Skeletal muscle tissue (tissue), 3 donors: ENCODE measurements at regions not wholly inside any gene's neighbourhood (a gene's known extent, or its start where the extent isn't known, plus 50 kb on each side); places are given as distances from the start of the nearest gene placed in this dataset.

Experiments
- H3K27ac ChIP-seq: one replicate; pipeline ENCODE4 v1.7.0; 2013; ENCODE audit warnings: mild to moderate bottlenecking, low read depth, low read length, inconsistent platforms
- H3K27me3 ChIP-seq, 3 donors: one replicate each; pipeline ENCODE4 v1.7.0; 2013; ENCODE audit warnings: low read length in 3 of 3; ENCODE audit not compliant: control insufficient read depth in 3 of 3, insufficient read depth in 3 of 3
- H3K36me3 ChIP-seq, 3 donors: one replicate each; pipeline ENCODE4 v1.7.0; 2013; ENCODE audit warnings: low read length in 3 of 3; ENCODE audit not compliant: control insufficient read depth in 3 of 3, insufficient read depth in 3 of 3
- H3K4me1 ChIP-seq, 3 donors: one replicate each; pipeline ENCODE4 v1.7.0; 2013; ENCODE audit warnings: low read length in 3 of 3, mild to moderate bottlenecking in 3 of 3; ENCODE audit not compliant: control insufficient read depth in 3 of 3, insufficient read depth in 3 of 3
- H3K4me3 ChIP-seq, 3 donors: one replicate each; pipeline ENCODE4 v1.7.0; 2013; ENCODE audit warnings: low read length in 3 of 3
- H3K9ac ChIP-seq, 3 donors: one replicate each; pipeline ENCODE4 v1.7.0; 2013; ENCODE audit warnings: low read length in 3 of 3, mild to moderate bottlenecking in 3 of 3, moderate library complexity in 2 of 3, low read depth in 1 of 3
- H3K9me3 ChIP-seq, 3 donors: one replicate each; pipeline ENCODE4 v1.7.0; 2013; ENCODE audit warnings: low read length in 3 of 3; ENCODE audit not compliant: control insufficient read depth in 3 of 3
- donor health status: Osteomylitis.

DNA sequence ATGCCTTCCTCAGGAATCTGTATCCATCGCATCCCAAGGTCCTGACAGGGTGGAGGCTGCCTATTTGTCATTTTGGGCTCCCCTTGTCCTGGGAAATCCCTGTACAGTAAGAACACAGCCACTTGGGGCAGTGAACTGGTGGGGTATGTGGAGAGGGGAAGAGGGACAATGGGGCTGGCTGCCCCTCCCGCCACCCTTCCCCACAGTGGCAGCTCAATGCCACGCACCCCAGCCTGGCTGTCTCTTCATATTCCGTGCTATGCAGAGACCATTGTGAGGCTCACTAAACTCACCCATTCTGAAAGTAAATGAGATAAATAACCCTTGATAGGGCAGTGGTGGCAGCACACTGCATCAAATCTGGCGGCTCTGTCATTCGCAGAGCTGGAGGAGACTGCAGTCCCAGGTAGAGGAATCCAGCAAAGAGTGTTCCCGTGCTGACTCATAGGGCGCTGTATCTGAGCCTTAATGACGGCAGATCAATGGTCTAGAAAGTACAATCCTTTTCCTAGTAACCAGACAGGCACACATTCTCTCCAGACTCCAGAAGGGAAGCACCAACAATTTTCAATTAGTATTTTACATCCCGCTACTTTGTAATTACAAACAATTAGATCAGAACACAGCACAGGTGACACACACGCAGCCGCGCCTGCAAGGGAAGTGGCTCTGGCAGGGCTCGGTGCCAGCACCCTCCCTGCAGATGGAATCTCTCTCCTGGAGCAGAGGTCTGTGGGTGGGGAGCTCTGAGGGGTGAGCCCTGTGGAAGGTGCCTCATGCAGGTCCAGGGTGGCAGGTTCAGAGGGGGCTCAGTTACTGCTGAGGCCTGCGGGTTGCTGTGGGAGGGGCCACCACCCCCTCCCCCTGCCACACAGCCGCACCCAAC lies 167.9 kb upstream of the B3GAT1 start:
- Histone ChIP-seq H3K9me3 (no peaks in the 10 kb centered on the region), H3K27me3 (peaks cover 3 to 23% (median 12%) of the 10 kb centered on the region in 3 donors)

GRCh38 chr11:134578807-134579723 lies 167.0 kb upstream of the B3GAT1 start:
- H3K9me3 ChIP-seq = no peaks in the 10 kb centered on the region
- H3K4me1 ChIP-seq = peaks cover 0 to 5% (median 0%) of the 10 kb centered on the region in 3 donors
- no peak overlapping the region for H3K27ac ChIP-seq
- peaks cover 3 to 28% (median 12%) of the 10 kb centered on the region in 3 donors for H3K27me3 ChIP-seq
- no peak overlapping the region for H3K9ac ChIP-seq
- H3K4me3 ChIP-seq = no peak overlapping the region
- no peaks in the 10 kb centered on the region for H3K36me3 ChIP-seq

More for the DNA sequence above, 167.9 kb upstream of the B3GAT1 start:
- no peak overlapping the region for H3K9ac ChIP-seq
- peaks cover 0 to 8% (median 0%) of the 10 kb centered on the region in 3 donors for H3K4me1 ChIP-seq
- H3K36me3 ChIP-seq = no peaks in the 10 kb centered on the region
- H3K27ac ChIP-seq = no peak overlapping the region
- H3K4me3 ChIP-seq = no peak overlapping the region

DNA sequence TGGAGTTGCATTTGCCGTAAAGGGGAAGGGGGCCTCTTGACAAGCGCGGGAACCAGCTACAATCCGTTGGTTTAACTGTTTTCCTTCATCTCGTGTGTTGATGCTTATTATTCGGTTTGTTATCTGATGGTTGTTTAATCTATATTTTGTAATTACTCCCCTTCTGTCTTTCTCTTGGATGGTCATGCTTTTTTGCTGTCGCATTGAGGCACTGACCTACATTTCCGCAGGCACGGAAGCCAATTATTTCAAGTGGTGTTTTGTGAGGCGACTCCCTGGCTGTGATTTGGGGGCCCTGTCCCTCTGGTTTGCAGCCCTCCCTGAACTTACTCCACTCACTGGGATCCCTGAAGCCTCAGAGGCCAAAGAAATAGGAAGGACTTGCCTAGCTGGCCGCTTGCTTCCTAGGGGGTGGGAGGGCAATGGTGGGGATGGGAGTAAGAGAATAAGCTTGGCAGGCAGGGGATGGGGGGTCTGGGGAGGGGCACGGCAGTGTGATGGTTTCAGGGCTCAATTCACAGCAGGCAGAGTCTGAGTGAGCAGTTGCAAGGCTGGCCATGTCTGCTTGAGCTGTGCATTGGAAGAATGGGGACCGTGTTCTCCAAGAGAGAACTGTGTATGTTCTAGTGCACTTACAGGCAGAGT lies 165.8 kb upstream of the B3GAT1 start:
- H3K27me3 ChIP-seq = peaks cover 3 to 32% (median 12%) of the 10 kb centered on the region in 3 donors
- no peaks in the 10 kb centered on the region for H3K36me3 ChIP-seq
- H3K9me3 ChIP-seq = no peaks in the 10 kb centered on the region
- no peak overlapping the region for H3K27ac ChIP-seq
- no peak overlapping the region for H3K9ac ChIP-seq
- H3K4me3 ChIP-seq = no peak overlapping the region
- no peaks in the 10 kb centered on the region for H3K4me1 ChIP-seq

DNA sequence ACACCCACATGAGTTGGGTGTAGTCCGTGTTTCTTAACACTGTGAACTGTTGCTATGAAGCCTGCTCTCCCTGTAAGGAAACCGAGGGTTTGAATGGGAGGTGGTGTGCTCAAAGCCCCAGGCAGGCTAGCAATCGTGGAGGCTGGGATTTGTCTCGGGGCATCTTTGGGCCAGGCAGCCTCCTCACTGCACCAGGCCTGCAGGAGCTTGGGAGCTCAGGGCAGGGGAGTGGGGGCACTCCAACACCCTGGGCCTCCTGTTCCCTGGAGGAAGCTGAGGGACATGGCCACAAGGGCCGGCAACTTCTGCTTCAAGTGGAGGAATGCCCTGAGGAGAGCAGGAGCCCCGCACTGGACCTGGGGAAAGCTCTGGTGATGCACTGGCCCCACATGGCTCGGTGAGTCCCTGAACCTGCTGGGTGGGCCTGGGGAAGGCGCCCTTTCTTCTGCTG lies 164.7 kb upstream of the B3GAT1 start:
- Histone ChIP-seq H3K27ac (no peak overlapping the region), H3K36me3 (no peaks in the 10 kb centered on the region), H3K4me3 (no peak overlapping the region), H3K9ac (no peak overlapping the region), H3K9me3 (no peaks in the 10 kb centered on the region), H3K4me1 (no peaks in the 10 kb centered on the region), H3K27me3 (peaks cover 0 to 29% (median 12%) of the 10 kb centered on the region in 3 donors)

GRCh38 chr11:134576286-134576685 lies 164.2 kb upstream of the B3GAT1 start:
- Histone ChIP-seq H3K9ac (no peak overlapping the region), H3K27me3 (peaks cover 0 to 29% (median 12%) of the 10 kb centered on the region in 3 donors), H3K27ac (no peak overlapping the region), H3K4me1 (no peaks in the 10 kb centered on the region), H3K4me3 (no peak overlapping the region), H3K9me3 (no peaks in the 10 kb centered on the region), H3K36me3 (no peaks in the 10 kb centered on the region)

- H3K27ac ChIP-seq = no peak overlapping the region
- no peak overlapping the region for H3K9ac ChIP-seq
- no peaks in the 10 kb centered on the region for H3K4me1 ChIP-seq
- no peaks in the 10 kb centered on the region for H3K36me3 ChIP-seq
- no peak overlapping the region for H3K4me3 ChIP-seq
- no peaks in the 10 kb centered on the region for H3K9me3 ChIP-seq
- H3K27me3 ChIP-seq = peaks cover 0 to 29% (median 12%) of the 10 kb centered on the region in 3 donors
These were observed 163.6 kb upstream of the B3GAT1 start for GRCh38 chr11:134575504-134576230.

GRCh38 chr11:134574947-134575346 lies 162.9 kb upstream of the B3GAT1 start:
- no peaks in the 10 kb centered on the region for H3K36me3 ChIP-seq
- H3K27me3 ChIP-seq = peaks cover 0 to 26% (median 12%) of the 10 kb centered on the region in 3 donors
- H3K4me1 ChIP-seq = no peaks in the 10 kb centered on the region
- no peak overlapping the region for H3K27ac ChIP-seq
- no peak overlapping the region for H3K9ac ChIP-seq
- H3K9me3 ChIP-seq = no peaks in the 10 kb centered on the region
- no peak overlapping the region for H3K4me3 ChIP-seq

DNA sequence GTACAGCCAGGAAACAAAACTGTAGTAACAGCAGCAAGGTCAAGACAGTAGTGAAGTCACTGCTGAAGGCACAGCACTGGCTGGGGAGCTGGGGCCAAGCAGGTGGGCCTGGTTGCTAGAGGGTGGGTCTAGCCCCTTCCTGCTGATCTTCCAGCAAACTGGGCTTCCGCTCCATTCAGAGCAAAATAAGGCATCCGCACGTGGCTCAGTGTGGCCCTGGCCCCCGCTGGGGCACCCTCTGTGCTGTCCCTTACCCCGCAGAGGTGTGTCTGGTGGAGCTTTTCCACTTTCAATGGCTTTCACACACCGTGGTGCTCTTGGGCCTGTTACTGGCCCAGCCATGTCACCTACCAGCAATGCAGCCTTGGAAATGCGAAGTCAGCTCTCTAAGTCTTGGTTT lies 162.4 kb upstream of the B3GAT1 start:
- Histone ChIP-seq H3K27ac (no peak overlapping the region), H3K4me1 (no peaks in the 10 kb centered on the region), H3K9ac (no peak overlapping the region), H3K27me3 (peaks cover 0 to 21% (median 9%) of the 10 kb centered on the region in 3 donors), H3K4me3 (no peak overlapping the region), H3K36me3 (no peaks in the 10 kb centered on the region), H3K9me3 (no peaks in the 10 kb centered on the region)

DNA sequence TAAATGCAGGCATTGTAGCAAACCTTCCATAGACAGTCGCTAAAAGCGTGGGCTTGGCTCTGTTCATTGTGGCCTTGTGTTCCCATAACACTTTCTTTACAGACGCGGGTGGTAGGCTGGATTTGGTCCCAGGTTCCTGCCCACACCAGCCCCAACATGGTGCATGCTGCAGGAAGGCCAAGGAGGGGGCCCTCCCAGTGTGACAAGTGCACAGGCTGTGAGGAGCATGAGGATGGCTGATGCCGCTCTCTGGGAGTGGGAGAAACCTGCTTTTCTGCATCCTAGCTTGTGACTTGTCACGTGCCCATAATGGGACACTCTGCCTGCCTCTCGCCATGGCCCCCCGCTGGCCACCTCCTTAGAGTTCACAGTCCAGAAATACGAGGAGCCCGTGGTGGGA lies 161.8 kb upstream of the B3GAT1 start:
- no peaks in the 10 kb centered on the region for H3K9me3 ChIP-seq
- H3K4me3 ChIP-seq = no peak overlapping the region
- no peaks in the 10 kb centered on the region for H3K4me1 ChIP-seq
- H3K9ac ChIP-seq = no peak overlapping the region
- H3K27me3 ChIP-seq = peaks cover 0 to 21% (median 6%) of the 10 kb centered on the region in 3 donors
- no peak overlapping the region for H3K27ac ChIP-seq
- H3K36me3 ChIP-seq = no peaks in the 10 kb centered on the region
